AG08395 (cell line): ENCODE measurements at regions not wholly inside any gene's neighbourhood (a gene's known extent, or its start where the extent isn't known, plus 50 kb on each side); places are given as distances from the start of the nearest gene placed in this dataset.

Experiments used
- DNase-seq: peaks from one replicate; pipeline ENCODE4 v3.0.0; 2012; ENCODE audit warnings: mixed read lengths, low spot score

- DNase-seq: peak; percentile 43
These were observed 49.7 kb upstream of the RCC2 start for GRCh38 chr1:17488995-17489767.
